GM19238 (cell line): ENCODE measurements at regions not wholly inside any gene's neighbourhood (a gene's known extent, or its start where the extent isn't known, plus 50 kb on each side); places are given as distances from the start of the nearest gene placed in this dataset.
"Not testable (repeated sequence)": the region's sequence is repeated elsewhere in the genome, so short reads cannot be mapped to it uniquely, and the experiment has no call there.

Experiments
- DNase-seq: peaks from one replicate; pipeline ENCODE4 v3.0.0; 2011; ENCODE audit warnings: low spot score; ENCODE audit not compliant: insufficient read length

DNA sequence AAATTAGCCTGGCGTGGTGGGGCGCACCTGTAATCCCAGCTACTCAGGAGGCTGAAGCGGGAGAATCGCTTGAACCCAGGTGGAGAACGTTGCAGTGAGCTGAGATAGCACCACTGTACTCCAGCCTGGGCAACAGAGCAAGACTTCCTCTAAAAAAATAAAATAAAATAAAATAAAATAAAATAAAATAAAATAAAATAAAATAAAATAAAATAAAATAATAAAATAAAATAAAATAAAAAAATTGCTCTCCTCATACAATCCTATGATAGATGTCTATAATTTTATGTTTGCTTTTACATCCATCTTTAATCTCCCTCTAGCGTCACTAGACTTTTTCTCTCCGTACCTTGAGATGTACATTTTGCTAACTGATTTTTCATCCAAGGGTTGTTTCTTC, 51.8 kb upstream of the CPSF6 start:
- not testable (repeated sequence) for DNase-seq

GRCh38 chr12:69189378-69189978, 49.9 kb upstream of the CPSF6 start:
- no peak for DNase-seq
